Neural progenitor cell (in vitro differentiated cells): ENCODE measurements at regions not wholly inside any gene's neighbourhood (a gene's known extent, or its start where the extent isn't known, plus 50 kb on each side); places are given as distances from the start of the nearest gene placed in this dataset.

Source experiments
- CTCF ChIP-seq: fragments of 200-600 bp; sonication (generic); IDR thresholded peaks from 2 replicates; pipeline ENCODE4 v1.5.1; 2017; ENCODE audit warnings: antibody characterized with exemption, mild to moderate bottlenecking
- EZH2 ChIP-seq: fragments of 200-600 bp; sonication (generic); IDR thresholded peaks from 2 replicates; pipeline ENCODE4 v1.6.1; 2017; ENCODE audit warnings: antibody characterized with exemption, mild to moderate bottlenecking, moderate library complexity
- EZH2phosphoT487 ChIP-seq: fragments of 200-600 bp; sonication (generic); IDR thresholded peaks from 2 replicates; pipeline ENCODE4 v1.6.1; 2017; ENCODE audit warnings: antibody characterized with exemption

- TF ChIP-seq CTCF (peak; percentile 39), EZH2phosphoT487 (no peak), EZH2 (no peak)
Observed at GRCh38 chr11:25838918-25839625, 492.9 kb upstream of the ANO3 start.
